AG09319 (cell line): ENCODE measurements at regions not wholly inside any gene's neighbourhood (a gene's known extent, or its start where the extent isn't known, plus 50 kb on each side); places are given as distances from the start of the nearest gene placed in this dataset.

Source experiments
- DNase-seq: peaks from one replicate; pipeline ENCODE4 v3.0.0-alpha.2; 2010; ENCODE audit warnings: low read depth; ENCODE audit errors: extremely low read depth
- TF ChIP-seq, protein P1 (sequence below): IDR thresholded peaks from 2 replicates; pipeline ENCODE4 v1.5.1; 2011; ENCODE audit warnings: low read depth, mild to moderate bottlenecking, inconsistent platforms, low read length, moderate library complexity

GRCh38 chr20:51139891-51140290 lies 117.0 kb upstream of the KCNG1 start:
- TF ChIP-seq, protein P1, sequence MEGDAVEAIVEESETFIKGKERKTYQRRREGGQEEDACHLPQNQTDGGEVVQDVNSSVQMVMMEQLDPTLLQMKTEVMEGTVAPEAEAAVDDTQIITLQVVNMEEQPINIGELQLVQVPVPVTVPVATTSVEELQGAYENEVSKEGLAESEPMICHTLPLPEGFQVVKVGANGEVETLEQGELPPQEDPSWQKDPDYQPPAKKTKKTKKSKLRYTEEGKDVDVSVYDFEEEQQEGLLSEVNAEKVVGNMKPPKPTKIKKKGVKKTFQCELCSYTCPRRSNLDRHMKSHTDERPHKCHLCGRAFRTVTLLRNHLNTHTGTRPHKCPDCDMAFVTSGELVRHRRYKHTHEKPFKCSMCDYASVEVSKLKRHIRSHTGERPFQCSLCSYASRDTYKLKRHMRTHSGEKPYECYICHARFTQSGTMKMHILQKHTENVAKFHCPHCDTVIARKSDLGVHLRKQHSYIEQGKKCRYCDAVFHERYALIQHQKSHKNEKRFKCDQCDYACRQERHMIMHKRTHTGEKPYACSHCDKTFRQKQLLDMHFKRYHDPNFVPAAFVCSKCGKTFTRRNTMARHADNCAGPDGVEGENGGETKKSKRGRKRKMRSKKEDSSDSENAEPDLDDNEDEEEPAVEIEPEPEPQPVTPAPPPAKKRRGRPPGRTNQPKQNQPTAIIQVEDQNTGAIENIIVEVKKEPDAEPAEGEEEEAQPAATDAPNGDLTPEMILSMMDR = no peak
- DNase-seq = no peak

- DNase-seq = no peak
- TF ChIP-seq, protein P1 = no peak
These were observed 115.7 kb upstream of the KCNG1 start for GRCh38 chr20:51138576-51138975.

- DNase-seq = no peak
- TF ChIP-seq, protein P1 = no peak
These were observed 114.6 kb upstream of the KCNG1 start for GRCh38 chr20:51137461-51137860.

GRCh38 chr20:51135926-51136715 lies 113.2 kb upstream of the KCNG1 start:
- TF ChIP-seq, protein P1 = no peak
- no peak for DNase-seq

GRCh38 chr20:51134405-51134804 lies 111.5 kb upstream of the KCNG1 start:
- DNase-seq = no peak
- TF ChIP-seq, protein P1 = no peak

GRCh38 chr20:51132279-51132678 lies 109.4 kb upstream of the KCNG1 start:
- TF ChIP-seq, protein P1 = no peak
- no peak for DNase-seq

- TF ChIP-seq, protein P1 = no peak
- DNase-seq = no peak
These were observed 108.9 kb upstream of the KCNG1 start for GRCh38 chr20:51131811-51132210.
